Ecto neural progenitor cell (in vitro differentiated cells): ENCODE measurements at regions not wholly inside any gene's neighbourhood (a gene's known extent, or its start where the extent isn't known, plus 50 kb on each side); places are given as distances from the start of the nearest gene placed in this dataset.

ENCODE experiments used
- DNase-seq: peaks from one replicate; pipeline ENCODE4 v3.0.0-alpha.2; 2018; ENCODE audit warnings: low spot score

- no peak for DNase-seq
These were observed 392.9 kb upstream of the WWC1 start for GRCh38 chr5:167898361-167899042.

DNA sequence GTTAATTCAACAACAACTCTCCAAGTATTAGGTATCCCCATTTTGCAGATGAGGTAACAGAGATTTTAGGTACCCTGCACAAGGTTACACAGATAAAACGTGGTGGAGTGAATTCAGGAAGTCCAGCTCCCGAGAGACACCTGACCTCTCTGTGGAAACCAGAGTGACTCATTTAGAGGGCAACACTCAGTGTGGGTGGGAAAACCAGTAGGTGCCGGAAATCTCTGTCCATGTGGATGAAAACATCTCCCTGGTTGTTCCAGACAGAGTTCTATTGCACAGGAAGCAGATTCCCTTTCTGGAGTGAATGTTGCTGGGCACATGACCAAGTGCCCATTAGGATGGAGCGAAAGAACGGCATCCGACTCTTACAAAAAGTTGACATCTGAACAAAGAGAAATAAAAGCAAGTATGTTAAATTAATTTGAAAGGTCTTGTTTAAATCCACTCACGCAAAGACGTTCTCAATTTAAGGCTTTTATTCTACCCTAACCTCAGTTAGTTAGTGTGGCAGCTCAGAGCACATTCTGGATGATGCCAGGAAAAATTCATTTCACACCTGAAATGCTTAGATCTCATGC is 391.9 kb upstream of the WWC1 start:
- DNase-seq: no peak

- no peak for DNase-seq
These were observed 391.0 kb upstream of the WWC1 start for GRCh38 chr5:167900340-167900935.

- DNase-seq: no peak
These were observed 389.1 kb upstream of the WWC1 start for GRCh38 chr5:167902298-167902697.

GRCh38 chr5:167903243-167903642 is 388.2 kb upstream of the WWC1 start:
- no peak for DNase-seq

DNA sequence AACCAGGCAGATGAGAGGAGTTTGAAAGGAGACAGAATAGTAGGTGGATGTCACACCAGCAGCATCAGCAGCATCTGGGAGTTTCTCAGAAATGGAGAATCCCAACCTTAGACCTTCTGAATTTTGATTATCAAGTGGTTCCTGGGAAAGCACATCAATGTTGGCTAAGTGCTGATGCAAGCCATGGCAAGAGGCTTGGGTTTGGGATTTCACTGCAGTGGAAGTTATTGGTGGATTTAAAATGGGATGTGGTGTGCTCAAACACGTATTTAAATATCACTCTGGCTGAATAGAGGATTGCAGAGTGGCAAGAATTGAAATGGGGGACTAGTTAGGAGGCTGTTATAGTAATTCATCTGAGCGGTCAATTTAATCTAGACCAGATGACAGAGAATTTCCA is 387.8 kb upstream of the WWC1 start:
- no peak for DNase-seq

GRCh38 chr5:167905919-167906853 is 385.3 kb upstream of the WWC1 start:
- no peak for DNase-seq

GRCh38 chr5:167908606-167909005 is 382.8 kb upstream of the WWC1 start:
- DNase-seq: no peak

GRCh38 chr5:167912941-167913665 is 378.3 kb upstream of the WWC1 start:
- DNase-seq: no peak

DNA sequence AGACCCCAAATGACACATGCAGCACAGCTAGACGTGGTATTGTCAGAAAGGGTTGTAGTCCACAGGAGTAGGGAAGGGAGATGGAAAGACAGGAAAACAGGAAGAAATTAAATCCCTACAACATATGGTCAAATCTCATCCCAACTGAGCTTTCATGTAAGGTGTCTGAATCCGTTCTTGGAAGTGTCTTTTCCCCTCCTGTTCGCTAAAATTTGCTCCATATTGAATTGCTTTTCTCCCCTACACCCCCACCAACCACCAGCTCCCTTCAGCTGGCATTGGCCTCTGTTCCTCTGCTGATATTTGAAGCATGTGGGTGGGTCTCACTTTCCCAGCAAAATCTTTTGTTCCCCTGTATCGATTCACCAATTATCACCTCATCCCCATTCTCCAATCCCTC is 376.2 kb upstream of the WWC1 start:
- DNase-seq: no peak

- no peak for DNase-seq
These were observed 375.2 kb upstream of the WWC1 start for GRCh38 chr5:167916261-167916691.

DNA sequence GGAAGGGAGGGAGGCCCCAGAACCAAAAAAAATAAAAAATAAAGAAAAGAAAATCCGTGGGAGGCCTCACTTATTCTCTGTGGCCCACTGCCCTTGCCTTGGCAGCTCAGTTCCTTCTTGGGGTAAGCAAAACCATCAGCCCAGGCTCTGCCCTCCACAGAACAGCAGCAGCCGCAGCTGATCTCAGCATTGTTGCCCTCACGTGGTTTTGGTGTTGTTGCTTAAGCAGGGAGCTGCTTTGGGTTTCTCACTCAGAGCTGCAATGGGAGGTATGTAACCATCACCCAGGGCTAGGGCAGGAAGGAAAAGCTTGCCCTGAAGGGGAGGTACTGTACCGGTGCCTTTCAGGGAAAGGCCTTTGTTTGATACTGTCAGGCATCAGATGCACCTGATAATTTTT is 374.7 kb upstream of the WWC1 start:
- peak; percentile 48 for DNase-seq

DNA sequence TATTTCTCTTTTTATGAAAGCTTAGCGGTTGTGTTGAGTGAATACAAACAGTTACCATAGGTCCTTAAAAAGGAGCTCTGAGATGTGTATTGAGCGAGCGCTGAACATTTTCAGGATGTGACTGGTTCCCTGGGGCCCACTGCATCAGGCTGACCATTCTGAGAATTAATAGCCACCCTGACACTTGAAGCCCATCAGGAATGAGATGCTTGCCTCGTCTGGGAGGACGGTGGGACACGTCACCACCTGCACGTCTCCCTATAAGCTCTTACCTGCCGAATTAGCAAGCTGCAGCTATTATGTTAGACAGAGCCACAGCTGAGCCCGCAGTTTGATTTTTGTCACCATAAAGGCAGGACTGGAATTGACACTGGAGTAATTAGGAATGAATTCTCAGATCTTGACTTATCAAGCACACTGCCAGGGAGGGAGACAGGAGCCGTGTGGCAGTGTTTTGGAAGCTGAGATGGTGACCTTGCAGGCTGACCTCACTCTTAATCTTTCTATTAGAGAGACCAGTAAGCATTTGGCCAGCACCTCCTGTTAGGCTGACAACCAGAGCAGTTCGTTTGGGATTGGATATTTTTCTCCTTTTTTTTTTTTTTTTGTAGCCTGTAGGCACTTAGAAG is 373.1 kb upstream of the WWC1 start:
- no peak for DNase-seq

GRCh38 chr5:167918813-167919483 is 372.5 kb upstream of the WWC1 start:
- DNase-seq: no peak

DNA sequence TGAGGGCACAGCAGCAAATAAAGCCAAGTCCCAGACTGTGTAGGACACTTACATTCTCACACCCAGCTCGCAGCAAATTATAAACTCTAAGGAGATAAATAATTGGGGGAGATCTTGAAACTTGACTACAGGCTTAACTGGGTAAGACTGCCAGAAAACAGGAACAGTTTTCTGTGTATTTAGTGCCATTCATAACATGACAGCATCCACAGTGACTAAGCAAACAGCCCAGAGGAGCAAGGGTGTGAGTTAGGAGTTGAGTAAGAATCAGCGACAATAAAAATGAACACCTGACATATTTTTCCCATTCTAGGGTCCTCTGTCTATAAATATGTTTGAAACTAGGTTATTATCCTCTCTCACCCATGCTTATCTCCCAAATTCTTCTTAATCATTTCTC is 370.9 kb upstream of the WWC1 start:
- DNase-seq: no peak

- DNase-seq: no peak
These were observed 369.6 kb upstream of the WWC1 start for GRCh38 chr5:167921796-167922195.

DNA sequence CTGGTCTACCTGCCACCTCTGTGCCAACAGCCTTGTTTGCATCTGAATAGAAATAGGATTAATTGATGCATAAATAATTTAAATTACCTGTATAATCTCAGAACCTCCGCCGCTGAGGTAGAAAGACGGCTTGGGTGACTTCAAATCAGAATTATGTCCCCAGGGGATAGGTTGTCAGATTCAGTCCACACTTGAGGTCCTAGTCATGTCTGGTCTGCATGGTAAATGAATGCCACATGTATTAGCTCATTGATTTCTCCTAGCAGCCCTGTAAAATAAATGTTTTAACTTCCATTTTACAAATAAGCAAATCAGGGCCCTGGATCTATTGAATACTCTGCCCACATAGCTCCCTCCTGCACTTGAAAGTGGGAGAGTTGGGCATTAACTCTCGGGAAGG is 368.0 kb upstream of the WWC1 start:
- no peak for DNase-seq

GRCh38 chr5:167929841-167930240 is 361.6 kb upstream of the WWC1 start:
- no peak for DNase-seq

- no peak for DNase-seq
These were observed 356.9 kb upstream of the WWC1 start for GRCh38 chr5:167934551-167934971.

DNA sequence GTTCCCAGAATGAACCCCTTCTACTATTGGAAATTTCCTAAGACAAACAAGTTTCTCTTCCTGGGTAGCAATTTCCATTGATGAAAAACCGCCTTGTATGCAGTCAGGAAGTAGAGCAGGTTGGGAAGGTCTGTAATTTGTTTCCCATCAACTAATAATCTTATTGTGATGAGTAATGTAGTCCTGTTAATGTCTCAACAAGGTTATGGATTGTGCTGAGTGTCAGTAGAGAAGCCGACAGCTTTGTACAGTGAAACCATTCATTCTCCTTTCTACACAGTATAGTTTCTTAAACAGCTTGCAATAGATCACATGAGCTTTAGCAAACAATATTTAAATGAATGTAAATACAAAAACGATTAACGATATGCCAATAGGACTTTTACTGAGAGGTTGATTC is 355.4 kb upstream of the WWC1 start:
- no peak for DNase-seq
